Endothelial cell of umbilical vein (primary cell): ENCODE measurements at regions not wholly inside any gene's neighbourhood (a gene's known extent, or its start where the extent isn't known, plus 50 kb on each side); places are given as distances from the start of the nearest gene placed in this dataset.

ENCODE experiments used
- BruUV-seq: library from RNA; stranded (reverse); fragments of 400-500 nt; replicated peaks from 2 replicates; lab custom pipeline; 2021; lab: Mats Ljungman, UMichigan
- CTCF ChIA-PET: fragments of 300-600, 350-600 bp; sonication (Branson Sonifier 250); formaldehyde crosslinking; loops from one replicate; lab custom pipeline; 2021; ENCODE audit warnings: antibody characterized with exemption, inconsistent platforms; lab: Charles Lee
- POLR2A ChIA-PET: fragments of 300-600, 350-600 bp; sonication (Branson Sonifier 250); formaldehyde crosslinking; loops from one replicate; lab custom pipeline; 2021; ENCODE audit warnings: antibody characterized with exemption, inconsistent platforms; lab: Charles Lee
- DNase-seq: peaks from one replicate; pipeline ENCODE4 v3.0.0-alpha.2; 2011; ENCODE audit warnings: low read depth, low spot score
- FAIRE-seq: peaks from 2 replicates; lab custom pipeline; 2011; peaks lifted over from hg19 to GRCh38; lab: Jason Lieb, UNC
- H2AFZ ChIP-seq: 2 replicates; pipeline ENCODE4 v1.6.0; 2012; ENCODE audit warnings: low read depth, low read length, control low read depth, inconsistent platforms
- H3K27ac ChIP-seq: 2 replicates; pipeline ENCODE4 v1.5.1; 2011; ENCODE audit warnings: low read depth, mild to moderate bottlenecking, control low read depth, low read length, moderate library complexity; ENCODE audit not compliant: insufficient read depth
- H3K27me3 ChIP-seq, 2 experiments: 2 replicates each; pipeline versions ENCODE4 v1.6.0 to v1.6.1; 2011; ENCODE audit warnings: low read length in 2 of 2, mixed read lengths in 1 of 2; ENCODE audit not compliant: control insufficient read depth in 2 of 2, insufficient read depth in 2 of 2
- H3K36me3 ChIP-seq, 2 experiments: 2 replicates in 1 of 2; 3 replicates in 1 of 2; pipeline ENCODE4 v1.5.1; 2011; ENCODE audit warnings: low read length in 2 of 2, mild to moderate bottlenecking in 1 of 2, moderate library complexity in 1 of 2; ENCODE audit not compliant: control insufficient read depth in 2 of 2, insufficient read depth in 2 of 2; ENCODE audit errors: extremely low read depth in 1 of 2
- H3K4me1 ChIP-seq: 3 replicates; pipeline ENCODE4 v1.5.1; 2011; ENCODE audit warnings: mild to moderate bottlenecking, low read length; ENCODE audit not compliant: control insufficient read depth, insufficient read depth; ENCODE audit errors: extremely low read depth
- H3K4me2 ChIP-seq: 2 replicates; pipeline ENCODE4 v1.6.1; 2011; ENCODE audit warnings: low read length, control low read depth, mixed read lengths; ENCODE audit not compliant: insufficient read depth
- H3K4me3 ChIP-seq, 3 experiments: fragments of 200-600 bp in 1 of 3; sonication (generic), shearing (Covaris generic) in 1 of 3; replicated peaks in 1 of 3; 2 replicates each; pipeline ENCODE4 v1.5.1; 2011 to 2016; ENCODE audit warnings: control low read depth in 3 of 3, low read length in 3 of 3, mild to moderate bottlenecking in 2 of 3, inconsistent platforms in 1 of 3, low read depth in 1 of 3, moderate library complexity in 1 of 3; ENCODE audit not compliant: insufficient read depth in 1 of 3
- H3K79me2 ChIP-seq: 2 replicates; pipeline ENCODE4 v1.6.0; 2012; ENCODE audit warnings: low read length, inconsistent platforms; ENCODE audit not compliant: control insufficient read depth, insufficient read depth
- H3K9ac ChIP-seq: replicated peaks from 2 replicates; pipeline ENCODE3; 2011; ENCODE audit warnings: low read length, control low read depth; ENCODE audit not compliant: insufficient read depth; ENCODE audit errors: extremely low read depth
- H3K9me1 ChIP-seq: replicated peaks from 3 replicates; pipeline ENCODE4 v1.6.0; 2011; ENCODE audit warnings: mild to moderate bottlenecking, low read length; ENCODE audit not compliant: control insufficient read depth, insufficient read depth; ENCODE audit errors: extremely low read depth
- H3K9me3 ChIP-seq: replicated peaks from 2 replicates; pipeline ENCODE4 v1.5.1; 2012; ENCODE audit warnings: low read length, inconsistent platforms; ENCODE audit not compliant: control insufficient read depth, insufficient read depth
- H4K20me1 ChIP-seq: replicated peaks from 2 replicates; pipeline ENCODE3; 2011; ENCODE audit warnings: mild to moderate bottlenecking, low read length; ENCODE audit not compliant: control insufficient read depth, insufficient read depth; ENCODE audit errors: extremely low read depth
- EZH2 ChIP-seq: IDR thresholded peaks from 2 replicates; pipeline ENCODE4 v1.6.1; 2012; ENCODE audit warnings: borderline replicate concordance, low read depth, mild to moderate bottlenecking, moderate library complexity, low read length, inconsistent platforms; ENCODE audit not compliant: severe bottlenecking
- FOS ChIP-seq: IDR thresholded peaks from 2 replicates; pipeline ENCODE4 v1.6.1; 2011; ENCODE audit warnings: mild to moderate bottlenecking, low read length, moderate library complexity, borderline replicate concordance; ENCODE audit not compliant: insufficient read depth
- GATA2 ChIP-seq: IDR thresholded peaks from 2 replicates; pipeline ENCODE4 v1.7.0; 2011; ENCODE audit warnings: low read depth, mild to moderate bottlenecking, moderate library complexity, mixed read lengths, low read length; ENCODE audit not compliant: insufficient read length, insufficient read depth
- POLR2A ChIP-seq: IDR thresholded peaks from 2 replicates; pipeline ENCODE4 v1.6.1; 2012; ENCODE audit warnings: low read depth, mild to moderate bottlenecking, control low read depth, low read length
- POLR2AphosphoS5 ChIP-seq: IDR thresholded peaks from 2 replicates; pipeline ENCODE4 v1.6.1; 2012; ENCODE audit warnings: low read depth, mild to moderate bottlenecking, control low read depth, low read length, moderate library complexity; ENCODE audit not compliant: insufficient read depth
- dilution Hi-C: fragments of 300-500 bp; cut with MboI; formaldehyde crosslinking; loops from one replicate; pipeline ENCODE4 v1.15.0; 2019; ENCODE audit warnings: low sequenced_read_pairs; ENCODE audit not compliant: extremely low pct_ligation_motif_present
- intact Hi-C: fragments of 100-400 bp; cut with micrococcal nuclease; formaldehyde crosslinking; loops from one replicate; pipeline ENCODE4 v1.10.0; 2022
- TF ChIP-seq, protein P1 (sequence below): IDR thresholded peaks from 2 replicates; pipeline ENCODE4 v1.6.1; 2011; ENCODE audit not compliant: insufficient read depth, insufficient read length
- TF ChIP-seq, protein P2 (sequence below), 2 donors: IDR thresholded peaks; 1 replicate in 1 of 2; 2 replicates in 1 of 2; pipeline ENCODE4 v1.5.1; 2011; ENCODE audit warnings: low read length in 2 of 2, mild to moderate bottlenecking in 2 of 2, moderate library complexity in 2 of 2, control low read depth in 1 of 2, inconsistent platforms in 1 of 2, low read depth in 1 of 2; ENCODE audit not compliant: insufficient read depth in 1 of 2; ENCODE audit errors: extremely low read depth in 1 of 2

DNA sequence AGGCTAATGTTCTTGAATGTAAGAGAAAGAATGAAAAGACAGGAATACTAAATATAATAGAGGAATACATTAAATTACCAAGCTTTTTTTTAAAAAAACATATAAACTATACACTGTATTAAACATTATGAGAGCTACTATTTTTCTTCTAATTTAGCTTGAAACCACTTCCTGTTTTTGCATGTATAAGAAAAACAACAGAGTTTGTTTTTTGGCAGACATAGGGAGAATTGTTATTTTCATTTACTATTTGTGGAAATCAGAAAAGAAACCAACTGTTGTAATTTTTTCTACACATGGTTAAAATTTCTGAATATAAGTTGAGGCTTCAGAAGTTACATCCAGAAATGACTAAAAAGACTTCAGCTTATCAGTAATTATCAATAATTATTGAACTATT lies 991.8 kb upstream of the GJE1 start:
- FAIRE-seq (no peak), DNase-seq (no peak)
- Histone ChIP-seq H2AFZ (no peak overlapping the region), H4K20me1 (no peaks in the 10 kb centered on the region), H3K4me1 (no peaks in the 10 kb centered on the region), H3K9me3 (no peaks in the 10 kb centered on the region), H3K9ac (no peak overlapping the region), H3K9me1 (no peaks in the 10 kb centered on the region), H3K36me3 (no peaks in the 10 kb centered on the region), H3K4me2 (peak overlapping the region; percentile 6), H3K27ac (no peak overlapping the region), H3K79me2 (no peaks in the 10 kb centered on the region), H3K27me3 (no peaks in the 10 kb centered on the region), H3K4me3 (no peak overlapping the region)
- no TSS peak for BruUV-seq
- POLR2A ChIA-PET, result no interaction called here
- CTCF ChIA-PET, result no interaction called here
- intact Hi-C loops (no loop called here), dilution Hi-C loops (no loop called here)
- TF ChIP-seq, protein P1, sequence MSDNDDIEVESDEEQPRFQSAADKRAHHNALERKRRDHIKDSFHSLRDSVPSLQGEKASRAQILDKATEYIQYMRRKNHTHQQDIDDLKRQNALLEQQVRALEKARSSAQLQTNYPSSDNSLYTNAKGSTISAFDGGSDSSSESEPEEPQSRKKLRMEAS, result no peak
- no peak for TF ChIP-seq GATA2
- no peak for TF ChIP-seq EZH2
- TF ChIP-seq, protein P2, sequence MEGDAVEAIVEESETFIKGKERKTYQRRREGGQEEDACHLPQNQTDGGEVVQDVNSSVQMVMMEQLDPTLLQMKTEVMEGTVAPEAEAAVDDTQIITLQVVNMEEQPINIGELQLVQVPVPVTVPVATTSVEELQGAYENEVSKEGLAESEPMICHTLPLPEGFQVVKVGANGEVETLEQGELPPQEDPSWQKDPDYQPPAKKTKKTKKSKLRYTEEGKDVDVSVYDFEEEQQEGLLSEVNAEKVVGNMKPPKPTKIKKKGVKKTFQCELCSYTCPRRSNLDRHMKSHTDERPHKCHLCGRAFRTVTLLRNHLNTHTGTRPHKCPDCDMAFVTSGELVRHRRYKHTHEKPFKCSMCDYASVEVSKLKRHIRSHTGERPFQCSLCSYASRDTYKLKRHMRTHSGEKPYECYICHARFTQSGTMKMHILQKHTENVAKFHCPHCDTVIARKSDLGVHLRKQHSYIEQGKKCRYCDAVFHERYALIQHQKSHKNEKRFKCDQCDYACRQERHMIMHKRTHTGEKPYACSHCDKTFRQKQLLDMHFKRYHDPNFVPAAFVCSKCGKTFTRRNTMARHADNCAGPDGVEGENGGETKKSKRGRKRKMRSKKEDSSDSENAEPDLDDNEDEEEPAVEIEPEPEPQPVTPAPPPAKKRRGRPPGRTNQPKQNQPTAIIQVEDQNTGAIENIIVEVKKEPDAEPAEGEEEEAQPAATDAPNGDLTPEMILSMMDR (IDR thresholded peaks at IDR 0.05; ENCODE audit: extremely low read depth in 1 of 2, insufficient read depth in 1 of 2, low read depth in 1 of 2, low read length in 2 of 2), result no peak
- no peak for TF ChIP-seq FOS
- no peak for TF ChIP-seq POLR2A

DNA sequence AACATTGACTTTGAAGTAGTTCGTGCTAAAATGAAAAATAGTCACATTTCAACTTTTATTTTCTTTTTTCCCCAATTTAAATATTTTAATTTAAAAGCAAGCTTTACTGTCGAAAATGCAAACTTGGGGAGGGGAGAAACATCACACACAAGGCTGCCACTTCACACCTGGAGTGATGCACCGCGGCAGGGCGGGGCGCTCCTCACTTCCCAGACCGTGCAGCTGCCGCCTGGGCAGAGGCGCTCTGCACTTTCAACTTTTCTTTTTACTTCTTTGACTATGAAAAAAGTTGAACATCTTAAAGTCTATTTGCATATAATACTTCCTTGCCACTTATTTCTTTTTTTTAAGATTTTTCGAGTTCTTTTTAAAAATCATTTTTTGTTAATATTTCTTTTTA lies 993.3 kb upstream of the GJE1 start:
- ChIA-PET CTCF (interaction anchor here (0.6 kb wide), 1 partner anchor 40 kb away, joined by 5 read pairs; no protein-coding TSS in a partner anchor), POLR2A (no interaction called here)
- TF ChIP-seq POLR2AphosphoS5, result no peak
- no peak for TF ChIP-seq EZH2
- TF ChIP-seq, protein P1, result no peak
- no peaks in the 10 kb centered on the region for H3K36me3 ChIP-seq
- H3K27ac ChIP-seq, result no peak overlapping the region
- no peak for FAIRE-seq
- dilution Hi-C loops, result no loop called here
- DNase-seq, result no peak
- no peak overlapping the region for H3K9ac ChIP-seq
- H4K20me1 ChIP-seq, result no peaks in the 10 kb centered on the region
- H3K4me3 ChIP-seq, result no peak overlapping the region
- no TSS peak for BruUV-seq
- no peaks in the 10 kb centered on the region for H3K9me1 ChIP-seq
- H3K9me3 ChIP-seq, result no peaks in the 10 kb centered on the region
- no peak overlapping the region for H3K4me2 ChIP-seq
- H2AFZ ChIP-seq, result no peak overlapping the region
- no peaks in the 10 kb centered on the region for H3K79me2 ChIP-seq
- no peaks in the 10 kb centered on the region for H3K4me1 ChIP-seq
- intact Hi-C loops, result no loop called here
- H3K27me3 ChIP-seq, result no peaks in the 10 kb centered on the region
